Glutamatergic neuron (in vitro differentiated cells): ENCODE measurements at regions not wholly inside any gene's neighbourhood (a gene's known extent, or its start where the extent isn't known, plus 50 kb on each side); places are given as distances from the start of the nearest gene placed in this dataset.
A peak's percentile ranks its signal among the peaks of the same experiment; 100 is the strongest.
"Not testable (repeated sequence)": the region's sequence is repeated elsewhere in the genome, so short reads cannot be mapped to it uniquely, and the experiment has no call there.

Experiments
- DNase-seq: peaks from one replicate; pipeline ENCODE4 v3.0.0; 2022
- H3K27ac Mint-ChIP-seq: one replicate; pipeline ENCODE4 v1.8.0; 2020; ENCODE audit warnings: mild to moderate bottlenecking, mixed read lengths, inconsistent platforms; ENCODE audit not compliant: unreplicated experiment
- H3K27me3 Mint-ChIP-seq: one replicate; pipeline ENCODE4 v1.8.0; 2020; ENCODE audit warnings: mild to moderate bottlenecking, moderate library complexity, mixed read lengths, inconsistent platforms; ENCODE audit not compliant: unreplicated experiment
- H3K36me3 Mint-ChIP-seq: one replicate; pipeline ENCODE4 v1.8.0; 2020; ENCODE audit warnings: mild to moderate bottlenecking, mixed read lengths, inconsistent platforms; ENCODE audit not compliant: unreplicated experiment
- H3K4me1 Mint-ChIP-seq: one replicate; pipeline ENCODE4 v1.8.0; 2020; ENCODE audit warnings: mild to moderate bottlenecking, low read depth, mixed read lengths, inconsistent platforms; ENCODE audit not compliant: unreplicated experiment
- H3K4me3 Mint-ChIP-seq: one replicate; pipeline ENCODE4 v1.8.0; 2020; ENCODE audit warnings: mild to moderate bottlenecking, mixed read lengths, inconsistent platforms; ENCODE audit not compliant: unreplicated experiment
- H3K9me3 Mint-ChIP-seq: one replicate; pipeline ENCODE4 v1.8.0; 2020; ENCODE audit warnings: mild to moderate bottlenecking, moderate library complexity, mixed read lengths, inconsistent platforms; ENCODE audit not compliant: unreplicated experiment
- CTCF ChIP-seq: fragments of 200-600 bp; sonication (generic); IDR thresholded peaks from one replicate; pipeline ENCODE4 v1.5.0; 2021; ENCODE audit not compliant: partially characterized antibody, unreplicated experiment

- no peaks in the 10 kb centered on the region for H3K4me1 Mint-ChIP-seq
- no peak for TF ChIP-seq CTCF
- no peak for DNase-seq
- H3K27ac Mint-ChIP-seq = no peak overlapping the region
- H3K36me3 Mint-ChIP-seq = no peaks in the 10 kb centered on the region
- H3K27me3 Mint-ChIP-seq = no peaks in the 10 kb centered on the region
- H3K9me3 Mint-ChIP-seq = no peaks in the 10 kb centered on the region
- H3K4me3 Mint-ChIP-seq = no peak overlapping the region
These were observed 138.4 kb upstream of the TENT5A start for GRCh38 chr6:81890846-81891245.

GRCh38 chr6:81889377-81890053, 137.0 kb upstream of the TENT5A start:
- Mint-ChIP-seq H3K9me3 (no peaks in the 10 kb centered on the region), H3K4me1 (no peaks in the 10 kb centered on the region), H3K4me3 (no peak overlapping the region), H3K36me3 (no peaks in the 10 kb centered on the region), H3K27me3 (no peaks in the 10 kb centered on the region), H3K27ac (no peak overlapping the region)
- TF ChIP-seq CTCF = no peak
- no peak for DNase-seq

- not testable (repeated sequence) for H3K27me3 Mint-ChIP-seq, H3K36me3 Mint-ChIP-seq, H3K4me1 Mint-ChIP-seq, H3K9me3 Mint-ChIP-seq, DNase-seq, H3K27ac Mint-ChIP-seq, H3K4me3 Mint-ChIP-seq
These were observed 134.4 kb upstream of the TENT5A start for GRCh38 chr6:81886909-81887308.

- Mint-ChIP-seq H3K4me1 (no peaks in the 10 kb centered on the region), H3K27ac (no peak overlapping the region), H3K4me3 (no peak overlapping the region), H3K9me3 (no peaks in the 10 kb centered on the region), H3K27me3 (peaks cover under 1% of the 10 kb centered on the region), H3K36me3 (no peaks in the 10 kb centered on the region)
- TF ChIP-seq CTCF = no peak
- no peak for DNase-seq
These were observed 133.7 kb upstream of the TENT5A start for GRCh38 chr6:81886157-81886556.

- Mint-ChIP-seq H3K27ac (no peak overlapping the region), H3K4me1 (peaks cover 12% of the 10 kb centered on the region), H3K4me3 (no peak overlapping the region), H3K9me3 (peaks cover 5% of the 10 kb centered on the region), H3K27me3 (peaks cover 8% of the 10 kb centered on the region), H3K36me3 (peaks cover 5% of the 10 kb centered on the region)
- TF ChIP-seq CTCF = no peak
- no peak for DNase-seq
These were observed 129.2 kb upstream of the TENT5A start for GRCh38 chr6:81881660-81882059.

- Mint-ChIP-seq H3K9me3 (peaks cover 13% of the 10 kb centered on the region), H3K27ac (peak overlapping the region; percentile 97), H3K4me1 (peaks cover 16% of the 10 kb centered on the region), H3K4me3 (peak overlapping the region; percentile 51), H3K27me3 (peaks cover 10% of the 10 kb centered on the region), H3K36me3 (peaks cover 5% of the 10 kb centered on the region)
- no peak for TF ChIP-seq CTCF
- no peak for DNase-seq
These were observed 126.0 kb upstream of the TENT5A start for GRCh38 chr6:81878479-81878878.
